HEK293 (cell line): ENCODE measurements at regions not wholly inside any gene's neighbourhood (a gene's known extent, or its start where the extent isn't known, plus 50 kb on each side); places are given as distances from the start of the nearest gene placed in this dataset.
"Not testable (repeated sequence)": the region's sequence is repeated elsewhere in the genome, so short reads cannot be mapped to it uniquely, and the experiment has no call there.

Experiments
- CTCF ChIA-PET: fragments of 350-600 bp; formaldehyde crosslinking; extraction: SDS; loops from one replicate; lab custom pipeline; 2021; ENCODE audit warnings: antibody characterized with exemption; lab: Yijun Ruan, JAX
- POLR2A ChIA-PET: fragments of 300-600 bp; formaldehyde crosslinking; extraction: SDS; loops from one replicate; lab custom pipeline; 2020; ENCODE audit warnings: antibody characterized with exemption, inconsistent platforms; lab: Yijun Ruan, JAX
- H3K27ac ChIP-seq: fragments of 200-500 bp; sonication (Bioruptor generic); 2 replicates; pipeline ENCODE4 v1.5.1; 2014; ENCODE audit warnings: low read depth, low read length, control low read depth, inconsistent platforms; ENCODE audit errors: extremely low read depth
- H3K36me3 ChIP-seq, 2 experiments: fragments of 200-500 bp in 1 of 2; sonication (Bioruptor generic) in 1 of 2; 1 replicate in 1 of 2; 2 replicates in 1 of 2; pipeline ENCODE4 v1.5.1; 2014 to 2017; ENCODE audit warnings: inconsistent platforms in 2 of 2, low read length in 2 of 2; ENCODE audit not compliant: control insufficient read depth in 2 of 2, insufficient read depth in 1 of 2
- H3K4me1 ChIP-seq: fragments of 200-500 bp; sonication (Bioruptor generic); 2 replicates; pipeline ENCODE4 v1.5.1; 2014; ENCODE audit warnings: mild to moderate bottlenecking, low read length, inconsistent platforms; ENCODE audit not compliant: control insufficient read depth, insufficient read depth
- H3K4me3 ChIP-seq: 2 replicates; pipeline ENCODE4 v1.5.1; 2011; ENCODE audit warnings: low read depth, mild to moderate bottlenecking, control low read depth, low read length, moderate library complexity
- H3K9me3 ChIP-seq: fragments of 200-500 bp; sonication (Bioruptor generic); 2 replicates; pipeline ENCODE4 v1.5.1; 2014; ENCODE audit warnings: low read depth, low read length, inconsistent platforms; ENCODE audit not compliant: control insufficient read depth, insufficient read depth
- BCL11A ChIP-seq: fragments of 450-650 bp; formaldehyde crosslinking; IDR thresholded peaks from 2 replicates; pipeline ENCODE4 v1.5.1; 2016; ENCODE audit warnings: low read depth, missing biosample characterization, missing genetic modification characterization
- ELK4 ChIP-seq: IDR thresholded peaks from 2 replicates; pipeline ENCODE4 v1.6.1; 2011; ENCODE audit warnings: mild to moderate bottlenecking, low read depth, low read length, borderline replicate concordance
- KLF10 ChIP-seq: fragments of 450-650 bp; IDR thresholded peaks from 2 replicates; pipeline ENCODE4 v1.5.1; 2018; ENCODE audit warnings: missing biosample characterization, mild to moderate bottlenecking, missing genetic modification characterization
- PBX3 ChIP-seq: sonication (generic); formaldehyde crosslinking; IDR thresholded peaks from 2 replicates; pipeline ENCODE4 v1.8.1; 2022; ENCODE audit warnings: mild to moderate bottlenecking, moderate library complexity, missing genetic modification reagents
- TSHZ1 ChIP-seq: fragments of 450-650 bp; formaldehyde crosslinking; IDR thresholded peaks from 2 replicates; pipeline ENCODE4 v1.5.1; 2016; ENCODE audit warnings: missing biosample characterization, missing genetic modification characterization, borderline replicate concordance
- ZBTB48 ChIP-seq: fragments of 450-650 bp; formaldehyde crosslinking; IDR thresholded peaks from 2 replicates; pipeline ENCODE4 v1.5.1; 2016; ENCODE audit warnings: missing biosample characterization, missing genetic modification characterization
- ZFP3 ChIP-seq: fragments of 450-650 bp; formaldehyde crosslinking; IDR thresholded peaks from 2 replicates; pipeline ENCODE4 v1.5.1; 2016; ENCODE audit warnings: low read depth, missing biosample characterization, missing genetic modification characterization
- ZNF140 ChIP-seq: fragments of 450-650 bp; formaldehyde crosslinking; IDR thresholded peaks from 2 replicates; pipeline ENCODE4 v1.5.1; 2016; ENCODE audit warnings: missing biosample characterization, missing genetic modification characterization
- ZNF157 ChIP-seq: fragments of 450-650 bp; formaldehyde crosslinking; IDR thresholded peaks from 2 replicates; pipeline ENCODE4 v1.5.1; 2016; ENCODE audit warnings: missing biosample characterization, missing genetic modification characterization
- ZNF169 ChIP-seq: fragments of 450-650 bp; formaldehyde crosslinking; IDR thresholded peaks from 2 replicates; pipeline ENCODE4 v1.5.1; 2016; ENCODE audit warnings: missing biosample characterization, missing genetic modification characterization
- ZNF221 ChIP-seq: fragments of 450-650 bp; formaldehyde crosslinking; IDR thresholded peaks from 2 replicates; pipeline ENCODE4 v1.5.1; 2017; ENCODE audit warnings: missing biosample characterization, missing genetic modification characterization, borderline replicate concordance
- ZNF292 ChIP-seq: fragments of 450-650 bp; formaldehyde crosslinking; IDR thresholded peaks from 2 replicates; pipeline ENCODE4 v1.5.1; 2016; ENCODE audit warnings: low read depth, missing biosample characterization, missing genetic modification characterization, borderline replicate concordance
- ZNF354C ChIP-seq: fragments of 450-650 bp; formaldehyde crosslinking; IDR thresholded peaks from 2 replicates; pipeline ENCODE4 v1.5.1; 2016; ENCODE audit warnings: missing biosample characterization, missing genetic modification characterization, low read depth, borderline replicate concordance
- ZNF404 ChIP-seq: fragments of 450-650 bp; formaldehyde crosslinking; IDR thresholded peaks from 2 replicates; pipeline ENCODE4 v1.5.1; 2017; ENCODE audit warnings: missing biosample characterization, missing genetic modification characterization
- ZNF433 ChIP-seq: fragments of 450-650 bp; formaldehyde crosslinking; IDR thresholded peaks from 2 replicates; pipeline ENCODE4 v1.5.1; 2016; ENCODE audit warnings: missing biosample characterization, missing genetic modification characterization, low read depth
- ZNF473 ChIP-seq: fragments of 450-650 bp; formaldehyde crosslinking; IDR thresholded peaks from 2 replicates; pipeline ENCODE4 v1.5.1; 2017; ENCODE audit warnings: missing biosample characterization, missing genetic modification characterization
- ZNF501 ChIP-seq: fragments of 450-650 bp; formaldehyde crosslinking; IDR thresholded peaks from 2 replicates; pipeline ENCODE4 v1.5.1; 2016; ENCODE audit warnings: missing biosample characterization, missing genetic modification characterization
- ZNF510 ChIP-seq: fragments of 450-650 bp; formaldehyde crosslinking; IDR thresholded peaks from 2 replicates; pipeline ENCODE4 v1.5.1; 2018; ENCODE audit warnings: mild to moderate bottlenecking, missing genetic modification characterization, missing biosample characterization; ENCODE audit not compliant: insufficient replicate concordance
- ZNF529 ChIP-seq: fragments of 450-650 bp; formaldehyde crosslinking; IDR thresholded peaks from 2 replicates; pipeline ENCODE4 v1.5.1; 2017; ENCODE audit warnings: missing genetic modification characterization, missing biosample characterization; ENCODE audit not compliant: insufficient replicate concordance
- ZNF549 ChIP-seq: fragments of 450-650 bp; IDR thresholded peaks from 2 replicates; pipeline ENCODE4 v1.5.1; 2018; ENCODE audit warnings: missing biosample characterization, missing genetic modification characterization, mild to moderate bottlenecking, inconsistent platforms, moderate library complexity
- ZNF580 ChIP-seq: fragments of 450-650 bp; formaldehyde crosslinking; IDR thresholded peaks from 2 replicates; pipeline ENCODE4 v1.5.1; 2016; ENCODE audit warnings: missing biosample characterization, missing genetic modification characterization
- ZNF692 ChIP-seq: fragments of 450-650 bp; formaldehyde crosslinking; IDR thresholded peaks from 2 replicates; pipeline ENCODE4 v1.5.1; 2016; ENCODE audit warnings: missing biosample characterization, missing genetic modification characterization
- ZNF707 ChIP-seq: fragments of 450-650 bp; formaldehyde crosslinking; IDR thresholded peaks from 2 replicates; pipeline ENCODE4 v1.5.1; 2016; ENCODE audit warnings: missing biosample characterization, missing genetic modification characterization

- TF ChIP-seq ZFP3 (tag by site-specific recombination) (no peak), ZNF140 (tag by site-specific recombination) (no peak), ELK4 (no peak), TSHZ1 (tag by site-specific recombination) (no peak), ZNF473 (no peak), ZNF292 (tag by site-specific recombination) (no peak), ZNF580 (tag by site-specific recombination) (no peak)
- TF ChIP-seq, all 188 proteins: peak for 0
Measured at GRCh38 chr9:16063241-16063591, 510.4 kb downstream of the CCDC171 start (continued).

GRCh38 chr9:16064771-16065170 lies 511.9 kb downstream of the CCDC171 start:
- Histone ChIP-seq H3K27ac (no peak overlapping the region), H3K9me3 (no peaks in the 10 kb centered on the region), H3K4me3 (no peak overlapping the region), H3K4me1 (no peaks in the 10 kb centered on the region), H3K36me3 (no peaks in the 10 kb centered on the region)
- TF ChIP-seq BCL11A (no peak), ZFP3 (tag by site-specific recombination) (no peak), ZNF221 (tag by site-specific recombination) (no peak), ZNF354C (no peak), KLF10 (tag by site-specific recombination) (no peak), ZNF549 (tag by site-specific recombination) (no peak), ZNF529 (tag by site-specific recombination) (no peak), ZNF404 (tag by site-specific recombination) (no peak), ZNF692 (tag by site-specific recombination) (no peak), ZNF501 (tag by site-specific recombination) (no peak), ZNF433 (tag by site-specific recombination) (no peak), ZNF140 (tag by site-specific recombination) (no peak), ZNF169 (tag by site-specific recombination) (no peak), ZNF157 (tag by site-specific recombination) (no peak), ZBTB48 (tag by site-specific recombination) (no peak), ZNF707 (tag by site-specific recombination) (no peak), ZNF510 (no peak), PBX3 (CRISPR knock-in tag) (no peak)
- ChIA-PET CTCF (interaction anchor here (0.9 kb wide), 1 partner anchor 69 kb away, joined by 3 read pairs; no protein-coding TSS in a partner anchor), POLR2A (no interaction called here)

GRCh38 chr9:16066201-16066600 lies 513.4 kb downstream of the CCDC171 start:
- H3K9me3 ChIP-seq = not testable (repeated sequence)

More at GRCh38 chr9:16066201-16066600, 513.4 kb downstream of the CCDC171 start:
- H3K4me3 ChIP-seq, CTCF ChIA-PET, H3K4me1 ChIP-seq, H3K27ac ChIP-seq, POLR2A ChIA-PET, H3K36me3 ChIP-seq: not testable (repeated sequence)
